ENCODE measurements at regions not wholly inside any gene's neighbourhood (a gene's known extent, or its start where the extent isn't known, plus 50 kb on each side); places are given as distances from the start of the nearest gene placed in this dataset.

DNA sequence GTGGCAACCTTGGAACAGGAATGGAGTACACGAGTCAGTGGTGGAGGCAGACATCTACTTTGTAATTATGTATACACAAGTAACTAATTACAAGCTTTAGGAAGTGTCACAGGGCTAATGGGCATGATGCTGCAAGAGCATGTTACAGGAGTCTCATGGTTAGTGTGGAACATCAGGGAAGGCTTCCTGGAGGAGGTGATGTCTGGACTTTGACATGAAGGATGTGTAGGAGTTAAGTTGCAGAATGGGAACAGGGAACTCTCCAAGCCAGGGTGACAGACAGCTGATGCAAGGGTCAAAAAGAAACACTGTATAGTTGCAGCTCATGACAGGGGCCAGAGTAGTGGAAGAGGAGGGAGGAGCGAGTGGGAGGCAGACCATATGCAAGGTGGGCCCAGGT lies 483.8 kb upstream of the EEF2KMT start:
- no peaks in the 10 kb centered on the region for H3K36me3 ChIP-seq
- intact Hi-C loops (cut with DNase I), result no loop called here
- no peak for DNase-seq (ENCODE audit: extremely low spot score in 2 of 2)
- no peaks in the 10 kb centered on the region for H3K9me3 ChIP-seq
- H3K4me1 ChIP-seq, result no peaks in the 10 kb centered on the region
- H3K27me3 ChIP-seq, result no peaks in the 10 kb centered on the region
- H3K27ac ChIP-seq, result no peak overlapping the region
- H3K4me3 ChIP-seq, result no peak overlapping the region
- TF ChIP-seq POLR2AphosphoS5 (IDR thresholded peaks at IDR 0.05; ENCODE audit: insufficient read depth in 1 of 2, low read depth in 1 of 2) (no peak), CTCF (IDR thresholded peaks at IDR 0.05) (no peak), POLR2A (IDR thresholded peaks at IDR 0.05) (no peak)

DNA sequence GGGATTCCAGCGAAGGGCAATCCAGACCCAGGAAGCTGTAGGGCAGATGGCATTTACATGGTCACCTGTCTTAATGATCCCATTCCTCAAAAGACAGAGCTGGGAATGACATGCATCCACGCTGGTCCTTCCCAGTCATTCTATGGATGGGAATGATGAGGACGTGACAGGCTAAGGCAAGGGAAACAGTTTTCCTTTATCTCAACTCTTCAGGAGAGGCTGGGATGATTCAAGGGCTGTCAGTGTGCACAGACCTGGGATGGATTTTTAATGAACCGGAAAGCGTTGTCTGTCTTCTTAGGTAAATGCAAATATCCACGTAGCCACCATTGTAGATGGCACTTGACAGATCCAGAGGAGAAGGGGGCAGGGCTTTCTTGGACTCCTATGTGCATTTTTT lies 483.2 kb upstream of the EEF2KMT start:
- DNase-seq (ENCODE audit: extremely low spot score in 2 of 2), result no peak
- no peak for TF ChIP-seq CTCF (IDR thresholded peaks at IDR 0.05)
- no peak for TF ChIP-seq POLR2A (IDR thresholded peaks at IDR 0.05)
- TF ChIP-seq POLR2AphosphoS5 (IDR thresholded peaks at IDR 0.05; ENCODE audit: insufficient read depth in 1 of 2, low read depth in 1 of 2), result no peak
- Histone ChIP-seq H3K4me3 (no peak overlapping the region), H3K4me1 (no peaks in the 10 kb centered on the region), H3K9me3 (no peaks in the 10 kb centered on the region), H3K27ac (no peak overlapping the region), H3K27me3 (no peaks in the 10 kb centered on the region), H3K36me3 (no peaks in the 10 kb centered on the region)
- intact Hi-C loops (cut with DNase I), result no loop called here

GRCh38 chr16:5580296-5580695 lies 482.7 kb upstream of the EEF2KMT start:
- H3K4me1 ChIP-seq, result no peaks in the 10 kb centered on the region
- intact Hi-C loops (cut with DNase I), result no loop called here
- H3K27me3 ChIP-seq, result no peaks in the 10 kb centered on the region
- no peak overlapping the region for H3K27ac ChIP-seq
- no peaks in the 10 kb centered on the region for H3K9me3 ChIP-seq
- TF ChIP-seq POLR2A (IDR thresholded peaks at IDR 0.05) (no peak), CTCF (IDR thresholded peaks at IDR 0.05) (no peak), POLR2AphosphoS5 (IDR thresholded peaks at IDR 0.05; ENCODE audit: insufficient read depth in 1 of 2, low read depth in 1 of 2) (no peak)
- no peaks in the 10 kb centered on the region for H3K36me3 ChIP-seq
- no peak overlapping the region for H3K4me3 ChIP-seq
- no peak for DNase-seq (ENCODE audit: extremely low spot score in 2 of 2)

DNA sequence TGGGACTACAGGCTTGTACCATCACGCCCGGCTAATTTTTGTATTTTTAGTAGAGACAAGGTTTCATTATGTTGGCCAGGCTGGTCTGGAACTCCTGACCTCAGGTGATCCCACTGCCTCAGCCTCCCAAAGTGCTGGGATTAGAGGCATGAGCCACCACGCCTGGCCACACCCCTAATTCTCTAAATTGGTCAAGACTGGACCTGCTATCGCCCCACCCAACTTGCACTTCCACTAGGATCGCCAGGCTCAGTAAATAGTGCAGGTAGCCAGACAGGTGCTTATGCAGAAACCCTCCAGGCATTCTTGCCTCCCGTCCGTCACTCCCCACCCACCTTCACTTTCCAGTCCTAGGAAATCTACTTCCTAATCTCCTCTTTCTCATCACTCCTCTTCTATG lies 481.4 kb upstream of the EEF2KMT start:
- TF ChIP-seq POLR2A (IDR thresholded peaks at IDR 0.05) (no peak), POLR2AphosphoS5 (IDR thresholded peaks at IDR 0.05; ENCODE audit: insufficient read depth in 1 of 2, low read depth in 1 of 2) (no peak), CTCF (IDR thresholded peaks at IDR 0.05) (no peak)
- no peak overlapping the region for H3K27ac ChIP-seq
- H3K9me3 ChIP-seq, result no peaks in the 10 kb centered on the region
- no peak overlapping the region for H3K4me3 ChIP-seq
- no peak for DNase-seq (ENCODE audit: extremely low spot score in 2 of 2)
- intact Hi-C loops (cut with DNase I), result no loop called here
- no peaks in the 10 kb centered on the region for H3K36me3 ChIP-seq
- H3K4me1 ChIP-seq, result no peaks in the 10 kb centered on the region
- no peaks in the 10 kb centered on the region for H3K27me3 ChIP-seq

DNA sequence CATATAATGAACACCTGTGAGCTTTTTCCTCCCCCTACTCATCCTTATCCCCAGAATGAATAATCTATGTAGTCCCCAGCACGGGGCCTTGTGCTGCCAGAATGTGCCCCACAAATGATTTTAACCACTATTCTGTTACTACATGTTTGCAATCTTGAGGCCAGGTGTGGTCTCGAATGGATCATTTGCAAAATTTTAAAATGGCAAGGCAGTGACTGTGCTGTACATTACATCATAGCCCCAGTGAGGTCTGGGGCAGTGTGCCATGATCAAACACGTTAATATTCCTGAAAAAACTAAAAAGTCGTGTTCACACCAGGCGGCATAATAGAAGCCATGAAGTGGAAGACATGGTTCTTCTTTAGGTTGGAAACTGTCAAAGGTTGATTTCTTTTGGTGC lies 479.9 kb upstream of the EEF2KMT start:
- H3K27ac ChIP-seq, result no peak overlapping the region
- no peaks in the 10 kb centered on the region for H3K27me3 ChIP-seq
- no peaks in the 10 kb centered on the region for H3K36me3 ChIP-seq
- no peaks in the 10 kb centered on the region for H3K9me3 ChIP-seq
- intact Hi-C loops (cut with DNase I), result no loop called here
- H3K4me1 ChIP-seq, result no peaks in the 10 kb centered on the region
- TF ChIP-seq POLR2AphosphoS5 (IDR thresholded peaks at IDR 0.05; ENCODE audit: insufficient read depth in 1 of 2, low read depth in 1 of 2) (no peak), CTCF (IDR thresholded peaks at IDR 0.05) (no peak), POLR2A (IDR thresholded peaks at IDR 0.05) (no peak)
- no peak overlapping the region for H3K4me3 ChIP-seq
- DNase-seq (ENCODE audit: extremely low spot score in 2 of 2), result no peak

Measured in vagina (tissue), 2 donors.